ENCODE measurements at regions not wholly inside any gene's neighbourhood (a gene's known extent, or its start where the extent isn't known, plus 50 kb on each side); places are given as distances from the start of the nearest gene placed in this dataset.

- no peak for TF ChIP-seq POLR2A (IDR thresholded peaks at IDR 0.05)
- TF ChIP-seq, protein P1, sequence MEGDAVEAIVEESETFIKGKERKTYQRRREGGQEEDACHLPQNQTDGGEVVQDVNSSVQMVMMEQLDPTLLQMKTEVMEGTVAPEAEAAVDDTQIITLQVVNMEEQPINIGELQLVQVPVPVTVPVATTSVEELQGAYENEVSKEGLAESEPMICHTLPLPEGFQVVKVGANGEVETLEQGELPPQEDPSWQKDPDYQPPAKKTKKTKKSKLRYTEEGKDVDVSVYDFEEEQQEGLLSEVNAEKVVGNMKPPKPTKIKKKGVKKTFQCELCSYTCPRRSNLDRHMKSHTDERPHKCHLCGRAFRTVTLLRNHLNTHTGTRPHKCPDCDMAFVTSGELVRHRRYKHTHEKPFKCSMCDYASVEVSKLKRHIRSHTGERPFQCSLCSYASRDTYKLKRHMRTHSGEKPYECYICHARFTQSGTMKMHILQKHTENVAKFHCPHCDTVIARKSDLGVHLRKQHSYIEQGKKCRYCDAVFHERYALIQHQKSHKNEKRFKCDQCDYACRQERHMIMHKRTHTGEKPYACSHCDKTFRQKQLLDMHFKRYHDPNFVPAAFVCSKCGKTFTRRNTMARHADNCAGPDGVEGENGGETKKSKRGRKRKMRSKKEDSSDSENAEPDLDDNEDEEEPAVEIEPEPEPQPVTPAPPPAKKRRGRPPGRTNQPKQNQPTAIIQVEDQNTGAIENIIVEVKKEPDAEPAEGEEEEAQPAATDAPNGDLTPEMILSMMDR (IDR thresholded peaks at IDR 0.05), result no peak
Observed at GRCh38 chr5:88518131-88519016, 249.7 kb upstream of the TMEM161B start.

Measured in thyroid gland (tissue), 4 donors.